ENCODE measurements at regions not wholly inside any gene's neighbourhood (a gene's known extent, or its start where the extent isn't known, plus 50 kb on each side); places are given as distances from the start of the nearest gene placed in this dataset.

DNA sequence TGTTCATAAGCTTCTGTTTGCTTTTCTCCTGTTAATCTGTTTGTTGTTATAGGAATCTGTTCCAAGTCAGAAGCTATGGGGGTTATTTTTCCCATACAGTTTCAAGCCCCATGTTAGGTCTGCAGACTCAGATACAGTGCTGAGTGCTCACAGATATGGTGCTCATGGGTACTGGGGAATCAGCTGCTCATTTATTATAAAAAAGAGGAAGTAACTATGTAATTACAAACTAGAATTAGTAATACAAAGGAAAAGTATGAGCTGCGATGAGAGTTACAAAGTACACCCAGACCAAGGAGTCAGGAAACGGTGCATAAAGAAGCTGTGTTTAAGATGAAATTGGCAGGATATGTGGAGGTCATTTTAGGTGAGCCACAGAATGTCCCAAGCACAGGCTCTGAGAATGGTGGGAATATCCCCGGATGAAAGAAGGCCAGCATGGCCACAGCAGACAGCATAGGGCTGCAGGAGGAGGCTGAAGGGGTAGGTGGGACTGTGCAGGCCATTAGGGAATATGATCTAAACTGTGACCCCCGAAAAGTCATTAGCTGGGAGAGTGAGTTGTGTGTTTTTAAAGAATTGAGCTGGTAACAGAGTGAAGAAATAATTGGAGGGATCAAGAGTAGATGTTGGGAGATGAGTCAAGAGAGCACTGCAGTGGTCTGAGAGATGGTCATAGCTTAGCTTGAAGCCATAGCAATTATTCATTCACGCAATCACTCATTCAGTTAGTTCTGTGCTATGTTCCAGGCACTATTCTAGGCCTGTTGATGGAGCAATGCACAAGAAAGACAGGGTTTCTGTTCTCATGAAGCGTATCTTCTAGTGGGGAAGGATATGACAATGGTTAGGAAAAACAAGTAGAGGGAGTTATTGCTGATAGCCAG lies 177.4 kb upstream of the UBL3 start:
- TF ChIP-seq, protein P1, sequence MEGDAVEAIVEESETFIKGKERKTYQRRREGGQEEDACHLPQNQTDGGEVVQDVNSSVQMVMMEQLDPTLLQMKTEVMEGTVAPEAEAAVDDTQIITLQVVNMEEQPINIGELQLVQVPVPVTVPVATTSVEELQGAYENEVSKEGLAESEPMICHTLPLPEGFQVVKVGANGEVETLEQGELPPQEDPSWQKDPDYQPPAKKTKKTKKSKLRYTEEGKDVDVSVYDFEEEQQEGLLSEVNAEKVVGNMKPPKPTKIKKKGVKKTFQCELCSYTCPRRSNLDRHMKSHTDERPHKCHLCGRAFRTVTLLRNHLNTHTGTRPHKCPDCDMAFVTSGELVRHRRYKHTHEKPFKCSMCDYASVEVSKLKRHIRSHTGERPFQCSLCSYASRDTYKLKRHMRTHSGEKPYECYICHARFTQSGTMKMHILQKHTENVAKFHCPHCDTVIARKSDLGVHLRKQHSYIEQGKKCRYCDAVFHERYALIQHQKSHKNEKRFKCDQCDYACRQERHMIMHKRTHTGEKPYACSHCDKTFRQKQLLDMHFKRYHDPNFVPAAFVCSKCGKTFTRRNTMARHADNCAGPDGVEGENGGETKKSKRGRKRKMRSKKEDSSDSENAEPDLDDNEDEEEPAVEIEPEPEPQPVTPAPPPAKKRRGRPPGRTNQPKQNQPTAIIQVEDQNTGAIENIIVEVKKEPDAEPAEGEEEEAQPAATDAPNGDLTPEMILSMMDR (IDR thresholded peaks at IDR 0.05) = no peak
- no peak overlapping the region for H3K4me3 ChIP-seq (ENCODE audit: low read depth, low read length)
- H3K36me3 ChIP-seq (ENCODE audit: control insufficient read depth, insufficient read depth, low read length) = no peaks in the 10 kb centered on the region
- H3K9ac ChIP-seq = no peak overlapping the region
- H2AFZ ChIP-seq = no peak overlapping the region
- H3K27me3 ChIP-seq (ENCODE audit: control insufficient read depth, insufficient read depth, low read length) = no peaks in the 10 kb centered on the region
- no peak overlapping the region for H3K4me2 ChIP-seq (ENCODE audit: low read length)
- H3K9me3 ChIP-seq (ENCODE audit: control insufficient read depth, low read length) = no peaks in the 10 kb centered on the region
- no peaks in the 10 kb centered on the region for H3K79me2 ChIP-seq
- H3K4me1 ChIP-seq = no peaks in the 10 kb centered on the region
- no peak overlapping the region for H3K27ac ChIP-seq

DNA sequence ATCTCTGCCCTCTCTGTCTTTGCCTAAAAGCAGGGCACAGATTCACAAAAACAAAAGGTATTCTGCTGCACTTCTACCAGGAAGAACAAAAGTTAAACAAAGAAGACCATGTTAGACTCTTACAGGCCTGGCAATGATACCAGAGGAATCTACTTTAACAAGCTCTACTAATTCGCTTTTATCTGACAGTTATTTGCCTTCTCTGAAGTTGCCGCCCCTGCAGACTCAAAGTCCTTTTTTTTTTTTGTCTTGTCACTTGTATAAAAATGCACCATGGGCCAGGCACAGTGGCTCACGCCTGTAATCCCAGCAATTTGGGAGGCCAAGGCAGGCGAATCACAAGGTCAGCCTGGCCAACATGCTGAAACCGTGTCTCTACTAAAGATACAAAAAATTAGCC lies 176.5 kb upstream of the UBL3 start:
- TF ChIP-seq, protein P1 (IDR thresholded peaks at IDR 0.05) = no peak
- Histone ChIP-seq H2AFZ (no peak overlapping the region), H3K4me1 (no peaks in the 10 kb centered on the region)

DNA sequence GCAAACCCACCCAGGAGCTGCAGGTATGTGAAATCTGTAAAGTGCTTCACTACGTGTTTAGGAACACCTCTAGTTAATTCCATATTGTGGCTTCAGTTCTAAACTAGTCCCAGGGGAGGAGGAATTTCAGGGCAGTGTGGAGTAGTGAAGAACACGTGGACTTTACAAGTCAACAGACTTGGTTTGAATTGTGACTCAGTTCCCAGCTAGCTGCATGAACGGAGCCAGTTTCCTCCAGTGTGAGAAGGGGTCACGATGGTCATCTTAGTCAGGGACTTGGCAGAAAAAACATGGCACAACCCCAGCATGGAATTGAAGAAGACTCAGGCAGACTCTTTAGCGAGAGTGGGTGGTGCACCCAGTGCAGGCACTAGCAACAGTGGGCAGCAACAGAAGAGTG lies 175.7 kb upstream of the UBL3 start:
- Histone ChIP-seq H2AFZ (no peak overlapping the region), H3K27me3 (ENCODE audit: control insufficient read depth, insufficient read depth, low read length) (no peaks in the 10 kb centered on the region), H3K36me3 (ENCODE audit: control insufficient read depth, insufficient read depth, low read length) (no peaks in the 10 kb centered on the region), H3K4me2 (ENCODE audit: low read length) (no peak overlapping the region), H3K4me3 (ENCODE audit: low read depth, low read length) (no peak overlapping the region), H3K9ac (no peak overlapping the region), H3K79me2 (no peaks in the 10 kb centered on the region), H3K27ac (no peak overlapping the region), H3K9me3 (ENCODE audit: control insufficient read depth, low read length) (no peaks in the 10 kb centered on the region), H3K4me1 (no peaks in the 10 kb centered on the region)
- TF ChIP-seq, protein P1 (IDR thresholded peaks at IDR 0.05) = no peak

More for the DNA sequence above, 176.5 kb upstream of the UBL3 start:
- no peaks in the 10 kb centered on the region for H3K36me3 ChIP-seq (ENCODE audit: control insufficient read depth, insufficient read depth, low read length)
- H3K27ac ChIP-seq = no peak overlapping the region
- no peak overlapping the region for H3K4me3 ChIP-seq (ENCODE audit: low read depth, low read length)
- no peak overlapping the region for H3K4me2 ChIP-seq (ENCODE audit: low read length)
- H3K9me3 ChIP-seq (ENCODE audit: control insufficient read depth, low read length) = no peaks in the 10 kb centered on the region
- no peaks in the 10 kb centered on the region for H3K79me2 ChIP-seq
- H3K9ac ChIP-seq = no peak overlapping the region
- no peaks in the 10 kb centered on the region for H3K27me3 ChIP-seq (ENCODE audit: control insufficient read depth, insufficient read depth, low read length)

DNA sequence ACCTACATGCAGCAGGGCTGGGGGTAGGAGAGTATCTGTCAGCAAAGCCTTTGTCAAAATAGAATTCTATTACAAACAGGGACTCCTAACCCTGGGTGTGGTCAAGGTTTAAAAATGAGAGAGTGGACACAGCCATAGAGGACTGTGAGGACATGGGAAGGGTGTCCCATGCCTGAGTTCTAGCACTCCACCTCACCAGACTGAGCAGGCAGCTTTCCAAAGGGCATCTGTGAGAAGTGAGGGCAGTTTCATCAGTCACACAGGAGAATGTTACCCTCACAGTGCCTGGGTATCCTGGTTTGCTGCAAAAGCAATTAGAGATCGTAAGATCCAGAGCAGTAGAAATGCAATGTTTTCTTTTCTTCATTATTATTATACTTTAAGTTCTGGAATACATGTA lies 174.9 kb upstream of the UBL3 start:
- no peak overlapping the region for H3K27ac ChIP-seq
- H3K4me3 ChIP-seq (ENCODE audit: low read depth, low read length) = no peak overlapping the region
- H3K9me3 ChIP-seq (ENCODE audit: control insufficient read depth, low read length) = no peaks in the 10 kb centered on the region
- H3K36me3 ChIP-seq (ENCODE audit: control insufficient read depth, insufficient read depth, low read length) = no peaks in the 10 kb centered on the region
- H2AFZ ChIP-seq = no peak overlapping the region
- no peak overlapping the region for H3K4me2 ChIP-seq (ENCODE audit: low read length)
- no peaks in the 10 kb centered on the region for H3K27me3 ChIP-seq (ENCODE audit: control insufficient read depth, insufficient read depth, low read length)
- no peaks in the 10 kb centered on the region for H3K79me2 ChIP-seq
- H3K9ac ChIP-seq = no peak overlapping the region
- TF ChIP-seq, protein P1 (IDR thresholded peaks at IDR 0.05) = no peak
- no peaks in the 10 kb centered on the region for H3K4me1 ChIP-seq

All from parathyroid adenoma (tissue), 2 donors.